Lower leg skin (tissue), 3 donors: ENCODE measurements at regions not wholly inside any gene's neighbourhood (a gene's known extent, or its start where the extent isn't known, plus 50 kb on each side); places are given as distances from the start of the nearest gene placed in this dataset.

Experiments
- CTCF ChIP-seq, 3 donors: fragments of 450-650 bp; IDR thresholded peaks; one replicate each; pipeline ENCODE4 v1.5.1; 2016; ENCODE audit warnings: antibody characterized with exemption in 3 of 3, mild to moderate bottlenecking in 3 of 3, moderate library complexity in 2 of 3
- POLR2A ChIP-seq, 2 donors: fragments of 450-650 bp; IDR thresholded peaks; one replicate each; pipeline ENCODE4 v1.6.1; 2016 to 2017; ENCODE audit warnings: antibody characterized with exemption in 2 of 2, mild to moderate bottlenecking in 1 of 2, moderate library complexity in 1 of 2

- TF ChIP-seq CTCF (IDR thresholded peaks at IDR 0.05) (no peak), POLR2A (IDR thresholded peaks at IDR 0.05) (no peak)
These were observed 139.0 kb upstream of the PLEKHG7 start for GRCh38 chr12:92563819-92564218.
